ENCODE measurements at regions not wholly inside any gene's neighbourhood (a gene's known extent, or its start where the extent isn't known, plus 50 kb on each side); places are given as distances from the start of the nearest gene placed in this dataset.

GRCh38 chrX:114272096-114272686, 311.7 kb upstream of the HTR2C start:
- TF ChIP-seq CTCF (IDR thresholded peaks at IDR 0.05) = no peak
- no peak for TF ChIP-seq POLR2A (IDR thresholded peaks at IDR 0.05)
